Transverse colon (tissue), 4 donors: ENCODE measurements at regions not wholly inside any gene's neighbourhood (a gene's known extent, or its start where the extent isn't known, plus 50 kb on each side); places are given as distances from the start of the nearest gene placed in this dataset.

ENCODE experiments used
- CTCF ChIP-seq, 5 experiments: fragments of 200-600 bp in 3 of 5; fragments of 450-650 bp in 2 of 5; sonication (generic) in 3 of 5; IDR thresholded peaks; 1 replicate in 2 of 5; 2 replicates in 3 of 5; pipeline ENCODE4 v1.5.1; 2016 to 2017; ENCODE audit warnings: antibody characterized with exemption in 5 of 5, inconsistent platforms in 3 of 5, mild to moderate bottlenecking in 2 of 5, moderate library complexity in 1 of 5
- POLR2A ChIP-seq: fragments of 450-650 bp; IDR thresholded peaks from one replicate; pipeline ENCODE4 v1.6.1; 2016; ENCODE audit warnings: antibody characterized with exemption, mild to moderate bottlenecking, moderate library complexity
- POLR2AphosphoS5 ChIP-seq, 3 donors: sonication (generic); formaldehyde crosslinking; IDR thresholded peaks; one replicate each; pipeline ENCODE4 v1.6.1; 2016; ENCODE audit warnings: antibody characterized with exemption in 3 of 3

GRCh38 chr4:123468479-123469031, 72.0 kb downstream of the SPRY1 start:
- no peak for TF ChIP-seq CTCF (IDR thresholded peaks at IDR 0.05)
- TF ChIP-seq POLR2A = no peak
- TF ChIP-seq POLR2AphosphoS5 (IDR thresholded peaks at IDR 0.05) = no peak
